ENCODE measurements at regions not wholly inside any gene's neighbourhood (a gene's known extent, or its start where the extent isn't known, plus 50 kb on each side); places are given as distances from the start of the nearest gene placed in this dataset.
"Not testable (repeated sequence)": the region's sequence is repeated elsewhere in the genome, so short reads cannot be mapped to it uniquely, and the experiment has no call there.

GRCh38 chr11:122406466-122406865 lies 249.1 kb upstream of the UBASH3B start:
- no peaks in the 10 kb centered on the region for H3K9me3 Mint-ChIP-seq
- H3K4me1 Mint-ChIP-seq (ENCODE audit: low read depth) = no peaks in the 10 kb centered on the region
- CTCF ChIA-PET = no interaction called here
- ATAC-seq = no peak
- no peak for DNase-seq
- H3K4me3 Mint-ChIP-seq = no peak overlapping the region
- POLR2A ChIA-PET = no interaction called here
- H3K27me3 Mint-ChIP-seq = peaks cover 4% of the 10 kb centered on the region
- intact Hi-C loops (cut with micrococcal nuclease) = no loop called here
- no peak for TF ChIP-seq CTCF (IDR thresholded peaks at IDR 0.05)
- no peak overlapping the region for H3K27ac Mint-ChIP-seq
- H3K36me3 Mint-ChIP-seq (ENCODE audit: low read depth) = no peaks in the 10 kb centered on the region

DNA sequence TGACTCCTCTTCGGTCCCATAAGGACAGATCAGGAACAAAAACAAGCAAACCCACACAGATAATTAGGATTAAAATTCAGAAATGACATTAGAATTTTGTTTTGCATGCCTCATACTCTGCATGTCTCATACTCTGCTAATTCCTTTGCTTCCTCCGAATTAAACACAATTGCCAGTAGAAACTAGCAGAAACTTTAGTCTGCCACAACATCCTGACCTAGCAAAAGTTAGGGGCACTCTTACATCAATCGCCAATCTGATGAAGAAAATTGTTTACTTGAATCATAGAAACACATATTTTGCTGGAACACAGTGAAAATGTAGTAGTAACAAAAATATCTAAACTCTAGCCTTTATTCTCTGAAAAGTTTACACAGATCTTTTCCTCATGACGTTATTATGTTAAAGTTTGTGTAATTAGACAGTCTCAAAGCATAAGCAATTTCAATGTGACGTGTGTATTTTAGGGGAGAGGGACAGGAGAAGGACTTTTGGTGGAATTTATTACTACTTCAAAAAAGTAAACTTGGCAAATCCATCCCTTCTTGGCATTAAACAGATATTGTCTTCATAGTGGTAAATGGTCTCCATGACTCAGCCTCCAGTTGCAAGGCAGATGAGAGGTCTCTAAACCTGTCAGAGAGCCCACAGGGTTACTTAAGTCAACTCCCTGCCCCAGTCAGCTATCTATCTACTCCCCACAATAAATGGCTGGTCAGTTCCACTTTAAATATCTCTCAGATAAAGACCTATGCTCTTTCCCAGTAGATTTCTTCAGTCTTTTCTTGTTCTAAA lies 249.8 kb upstream of the UBASH3B start:
- no peak overlapping the region for H3K4me3 Mint-ChIP-seq
- POLR2A ChIA-PET = no interaction called here
- peaks cover 4% of the 10 kb centered on the region for H3K27me3 Mint-ChIP-seq
- CTCF ChIA-PET = no interaction called here
- H3K4me1 Mint-ChIP-seq (ENCODE audit: low read depth) = no peaks in the 10 kb centered on the region
- H3K27ac Mint-ChIP-seq = no peak overlapping the region
- no peak for DNase-seq
- ATAC-seq = no peak
- intact Hi-C loops (cut with micrococcal nuclease) = no loop called here
- no peak for TF ChIP-seq CTCF (IDR thresholded peaks at IDR 0.05)
- no peaks in the 10 kb centered on the region for H3K36me3 Mint-ChIP-seq (ENCODE audit: low read depth)
- H3K9me3 Mint-ChIP-seq = no peaks in the 10 kb centered on the region

DNA sequence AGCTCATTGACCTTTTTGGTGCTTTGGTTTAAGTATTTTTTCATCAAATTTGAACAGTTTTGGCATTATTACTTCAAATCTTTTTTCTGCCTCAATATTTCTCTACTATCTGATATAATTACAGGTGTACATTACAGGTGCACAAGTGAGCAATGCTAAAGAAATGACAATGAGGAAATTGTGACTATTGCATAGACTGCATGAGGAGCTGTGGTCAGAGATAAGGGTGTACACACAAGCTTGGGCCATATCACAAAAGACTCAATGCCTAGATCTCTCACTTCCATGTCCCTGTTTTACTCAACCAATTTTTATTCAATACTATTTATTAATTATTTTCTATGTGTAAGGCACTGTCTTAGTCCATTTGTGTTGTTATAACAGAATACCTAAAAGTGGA lies 251.0 kb upstream of the UBASH3B start:
- ATAC-seq = no peak
- no peaks in the 10 kb centered on the region for H3K36me3 Mint-ChIP-seq (ENCODE audit: low read depth)
- H3K27ac Mint-ChIP-seq = no peak overlapping the region
- H3K4me1 Mint-ChIP-seq (ENCODE audit: low read depth) = no peaks in the 10 kb centered on the region
- no peak for TF ChIP-seq CTCF (IDR thresholded peaks at IDR 0.05)
- ChIA-PET CTCF (no interaction called here), POLR2A (no interaction called here)
- intact Hi-C loops (cut with micrococcal nuclease) = no loop called here
- no peaks in the 10 kb centered on the region for H3K9me3 Mint-ChIP-seq
- H3K4me3 Mint-ChIP-seq = no peak overlapping the region
- no peak for DNase-seq
- H3K27me3 Mint-ChIP-seq = peaks cover 4% of the 10 kb centered on the region

- ATAC-seq; H3K36me3 Mint-ChIP-seq (ENCODE audit: low read depth); H3K27ac Mint-ChIP-seq; intact Hi-C loops (cut with micrococcal nuclease); POLR2A ChIA-PET; H3K4me1 Mint-ChIP-seq (ENCODE audit: low read depth); H3K9me3 Mint-ChIP-seq; DNase-seq; H3K4me3 Mint-ChIP-seq; H3K27me3 Mint-ChIP-seq; CTCF ChIA-PET: not testable (repeated sequence)
Observed at GRCh38 chr11:122401581-122401980, 253.9 kb upstream of the UBASH3B start.

GRCh38 chr11:122399375-122399774 lies 256.1 kb upstream of the UBASH3B start:
- POLR2A ChIA-PET = no interaction called here
- intact Hi-C loops (cut with micrococcal nuclease) = no loop called here
- DNase-seq (no peak), ATAC-seq (no peak)
- Mint-ChIP-seq H3K9me3 (no peaks in the 10 kb centered on the region), H3K4me3 (no peak overlapping the region), H3K27me3 (no peaks in the 10 kb centered on the region), H3K27ac (no peak overlapping the region), H3K4me1 (ENCODE audit: low read depth) (peaks cover 3% of the 10 kb centered on the region), H3K36me3 (ENCODE audit: low read depth) (no peaks in the 10 kb centered on the region)
- CTCF ChIA-PET = no interaction called here
- no peak for TF ChIP-seq CTCF (IDR thresholded peaks at IDR 0.05)

All from activated CD8-positive, alpha-beta T cell treated with anti-CD3 and anti-CD28 coated beads for 36 hours (primary cell).